ENCODE measurements at regions not wholly inside any gene's neighbourhood (a gene's known extent, or its start where the extent isn't known, plus 50 kb on each side); places are given as distances from the start of the nearest gene placed in this dataset.

DNA sequence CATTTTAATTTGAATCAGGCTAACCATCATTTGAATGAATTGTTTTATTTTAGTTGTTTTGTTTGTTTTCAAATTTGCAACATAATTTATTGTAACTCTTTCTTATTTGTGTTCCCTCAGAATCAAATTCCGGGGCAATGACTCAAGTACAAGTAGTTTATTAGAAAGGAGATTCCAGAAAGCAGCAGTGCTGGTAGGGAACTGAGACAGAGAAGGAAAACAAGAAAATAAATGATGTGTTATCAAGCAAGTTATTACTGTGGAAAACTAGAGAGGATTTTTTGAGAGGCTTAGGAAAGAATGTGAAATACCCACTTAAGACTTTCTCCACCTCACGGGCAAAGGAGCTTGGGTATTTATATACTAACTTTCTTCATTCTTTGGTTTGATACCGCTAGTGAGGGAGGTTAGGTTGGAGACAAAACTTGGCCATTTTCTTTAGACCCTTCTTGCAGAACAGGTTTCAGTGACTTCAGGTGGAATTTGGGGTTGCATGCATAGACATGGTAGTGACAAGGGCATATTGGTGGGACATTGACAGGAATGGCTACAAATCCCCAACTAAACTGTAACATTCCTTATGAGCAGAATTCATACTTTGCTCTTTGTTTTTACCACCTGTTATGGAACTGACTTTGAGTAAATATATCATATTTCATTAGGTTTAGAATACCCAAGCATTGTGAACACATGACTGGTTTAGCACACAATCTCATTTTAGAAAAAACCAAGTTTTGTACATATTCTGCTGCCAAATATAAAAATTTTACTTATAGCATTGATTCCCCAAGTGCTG, 254.3 kb downstream of the ZBBX start (continued):
- TF ChIP-seq, protein P1, sequence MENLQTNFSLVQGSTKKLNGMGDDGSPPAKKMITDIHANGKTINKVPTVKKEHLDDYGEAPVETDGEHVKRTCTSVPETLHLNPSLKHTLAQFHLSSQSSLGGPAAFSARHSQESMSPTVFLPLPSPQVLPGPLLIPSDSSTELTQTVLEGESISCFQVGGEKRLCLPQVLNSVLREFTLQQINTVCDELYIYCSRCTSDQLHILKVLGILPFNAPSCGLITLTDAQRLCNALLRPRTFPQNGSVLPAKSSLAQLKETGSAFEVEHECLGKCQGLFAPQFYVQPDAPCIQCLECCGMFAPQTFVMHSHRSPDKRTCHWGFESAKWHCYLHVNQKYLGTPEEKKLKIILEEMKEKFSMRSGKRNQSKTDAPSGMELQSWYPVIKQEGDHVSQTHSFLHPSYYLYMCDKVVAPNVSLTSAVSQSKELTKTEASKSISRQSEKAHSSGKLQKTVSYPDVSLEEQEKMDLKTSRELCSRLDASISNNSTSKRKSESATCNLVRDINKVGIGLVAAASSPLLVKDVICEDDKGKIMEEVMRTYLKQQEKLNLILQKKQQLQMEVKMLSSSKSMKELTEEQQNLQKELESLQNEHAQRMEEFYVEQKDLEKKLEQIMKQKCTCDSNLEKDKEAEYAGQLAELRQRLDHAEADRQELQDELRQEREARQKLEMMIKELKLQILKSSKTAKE (CRISPR knock-in tag; IDR thresholded peaks at IDR 0.05; ENCODE audit: borderline replicate concordance): no peak
- TF ChIP-seq, protein P2, sequence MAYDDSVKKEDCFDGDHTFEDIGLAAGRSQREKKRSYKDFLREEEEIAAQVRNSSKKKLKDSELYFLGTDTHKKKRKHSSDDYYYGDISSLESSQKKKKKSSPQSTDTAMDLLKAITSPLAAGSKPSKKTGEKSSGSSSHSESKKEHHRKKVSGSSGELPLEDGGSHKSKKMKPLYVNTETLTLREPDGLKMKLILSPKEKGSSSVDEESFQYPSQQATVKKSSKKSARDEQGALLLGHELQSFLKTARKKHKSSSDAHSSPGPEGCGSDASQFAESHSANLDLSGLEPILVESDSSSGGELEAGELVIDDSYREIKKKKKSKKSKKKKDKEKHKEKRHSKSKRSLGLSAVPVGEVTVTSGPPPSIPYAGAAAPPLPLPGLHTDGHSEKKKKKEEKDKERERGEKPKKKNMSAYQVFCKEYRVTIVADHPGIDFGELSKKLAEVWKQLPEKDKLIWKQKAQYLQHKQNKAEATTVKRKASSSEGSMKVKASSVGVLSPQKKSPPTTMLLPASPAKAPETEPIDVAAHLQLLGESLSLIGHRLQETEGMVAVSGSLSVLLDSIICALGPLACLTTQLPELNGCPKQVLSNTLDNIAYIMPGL (CRISPR knock-in tag; IDR thresholded peaks at IDR 0.05; ENCODE audit: borderline replicate concordance in 1 of 2, low read depth in 1 of 2): no peak
- TF ChIP-seq, protein P3, sequence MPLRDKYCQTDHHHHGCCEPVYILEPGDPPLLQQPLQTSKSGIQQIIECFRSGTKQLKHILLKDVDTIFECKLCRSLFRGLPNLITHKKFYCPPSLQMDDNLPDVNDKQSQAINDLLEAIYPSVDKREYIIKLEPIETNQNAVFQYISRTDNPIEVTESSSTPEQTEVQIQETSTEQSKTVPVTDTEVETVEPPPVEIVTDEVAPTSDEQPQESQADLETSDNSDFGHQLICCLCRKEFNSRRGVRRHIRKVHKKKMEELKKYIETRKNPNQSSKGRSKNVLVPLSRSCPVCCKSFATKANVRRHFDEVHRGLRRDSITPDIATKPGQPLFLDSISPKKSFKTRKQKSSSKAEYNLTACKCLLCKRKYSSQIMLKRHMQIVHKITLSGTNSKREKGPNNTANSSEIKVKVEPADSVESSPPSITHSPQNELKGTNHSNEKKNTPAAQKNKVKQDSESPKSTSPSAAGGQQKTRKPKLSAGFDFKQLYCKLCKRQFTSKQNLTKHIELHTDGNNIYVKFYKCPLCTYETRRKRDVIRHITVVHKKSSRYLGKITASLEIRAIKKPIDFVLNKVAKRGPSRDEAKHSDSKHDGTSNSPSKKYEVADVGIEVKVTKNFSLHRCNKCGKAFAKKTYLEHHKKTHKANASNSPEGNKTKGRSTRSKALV (CRISPR knock-in tag; IDR thresholded peaks at IDR 0.05): no peak

DNA sequence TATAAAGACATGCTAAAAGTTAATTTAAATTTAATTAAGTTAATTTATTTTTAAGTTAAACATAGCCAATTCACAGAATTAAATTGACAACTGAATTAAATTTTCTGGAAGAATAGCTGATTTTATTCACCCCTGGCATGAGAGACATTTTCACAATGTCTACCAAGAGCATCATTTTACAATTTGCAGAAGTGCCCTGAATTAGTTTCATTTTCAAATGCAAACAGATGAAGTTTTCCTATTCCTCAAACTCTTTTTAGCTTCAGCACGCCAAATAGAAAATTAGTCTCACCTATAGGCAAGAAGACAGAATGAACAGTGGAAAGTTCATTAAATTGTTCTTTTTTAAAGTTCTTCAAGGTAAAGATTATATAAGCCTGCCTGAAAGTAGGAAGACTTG, 259.3 kb downstream of the ZBBX start:
- 6% methylated on average over 1 of the region's 1 CpG for WGBS (ENCODE audit: low lambda C conversion rate)
- Histone ChIP-seq H3K4me3 (replicated peaks in 1 of 3; ENCODE audit: insufficient read depth in 1 of 3, low read depth in 2 of 3, low read length in 3 of 3) (no peak overlapping the region), H3K27ac (ENCODE audit: extremely low read length, insufficient read depth, low read length) (no peak overlapping the region), H3K79me2 (ENCODE audit: insufficient read depth, low read length) (no peaks in the 10 kb centered on the region), H4K20me1 (ENCODE audit: insufficient read depth, low read length) (no peaks in the 10 kb centered on the region), H3K9me3 (ENCODE audit: low read length) (no peaks in the 10 kb centered on the region), H3K4me2 (ENCODE audit: low read depth, low read length) (no peak overlapping the region), H3K36me3 (replicated peaks in 1 of 2; ENCODE audit: control insufficient read depth in 1 of 2, insufficient read depth in 2 of 2, low read length in 2 of 2) (no peaks in the 10 kb centered on the region), H3K4me1 (ENCODE audit: insufficient read depth, low read length) (no peaks in the 10 kb centered on the region), H3K9ac (ENCODE audit: insufficient read depth, low read depth, low read length) (no peak overlapping the region), H3K27me3 (ENCODE audit: control insufficient read depth in 1 of 2, insufficient read depth in 2 of 2, low read length in 2 of 2) (no peaks in the 10 kb centered on the region), H2AFZ (ENCODE audit: low read length) (no peak overlapping the region)
- intact Hi-C loops (cut with micrococcal nuclease; ENCODE audit: unreplicated experiment) (no loop called here), in situ Hi-C loops (cut with HindIII; ENCODE audit: extremely low pct_ligation_motif_present, low pct_unique_long_range_greater_than_20kb) (no loop called here)
- CTCF ChIA-PET (ENCODE audit: low intra/inter-chr PET ratio, low total read pairs): no interaction called here
- POLR2A ChIA-PET: no interaction called here
- no peak for DNase-seq (ENCODE audit: low spot score)
- no peak for FAIRE-seq
- ATAC-seq: no peak
- TF ChIP-seq ZFP82 (CRISPR knock-in tag; IDR thresholded peaks at IDR 0.05; ENCODE audit: borderline replicate concordance): no peak
- TF ChIP-seq, protein P4, sequence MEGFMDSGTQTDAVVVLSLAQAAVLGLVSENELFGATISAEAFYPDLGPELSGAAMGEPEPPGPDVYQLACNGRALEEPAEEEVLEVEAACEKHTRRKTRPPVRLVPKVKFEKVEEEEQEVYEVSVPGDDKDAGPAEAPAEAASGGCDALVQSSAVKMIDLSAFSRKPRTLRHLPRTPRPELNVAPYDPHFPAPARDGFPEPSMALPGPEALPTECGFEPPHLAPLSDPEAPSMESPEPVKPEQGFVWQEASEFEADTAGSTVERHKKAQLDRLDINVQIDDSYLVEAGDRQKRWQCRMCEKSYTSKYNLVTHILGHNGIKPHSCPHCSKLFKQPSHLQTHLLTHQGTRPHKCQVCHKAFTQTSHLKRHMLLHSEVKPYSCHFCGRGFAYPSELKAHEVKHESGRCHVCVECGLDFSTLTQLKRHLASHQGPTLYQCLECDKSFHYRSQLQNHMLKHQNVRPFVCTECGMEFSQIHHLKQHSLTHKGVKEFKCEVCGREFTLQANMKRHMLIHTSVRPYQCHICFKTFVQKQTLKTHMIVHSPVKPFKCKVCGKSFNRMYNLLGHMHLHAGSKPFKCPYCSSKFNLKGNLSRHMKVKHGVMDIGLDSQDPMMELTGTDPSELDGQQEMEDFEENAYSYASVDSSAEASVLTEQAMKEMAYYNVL (CRISPR knock-in tag; IDR thresholded peaks at IDR 0.05; ENCODE audit: borderline replicate concordance): no peak
- TF ChIP-seq, protein P5, sequence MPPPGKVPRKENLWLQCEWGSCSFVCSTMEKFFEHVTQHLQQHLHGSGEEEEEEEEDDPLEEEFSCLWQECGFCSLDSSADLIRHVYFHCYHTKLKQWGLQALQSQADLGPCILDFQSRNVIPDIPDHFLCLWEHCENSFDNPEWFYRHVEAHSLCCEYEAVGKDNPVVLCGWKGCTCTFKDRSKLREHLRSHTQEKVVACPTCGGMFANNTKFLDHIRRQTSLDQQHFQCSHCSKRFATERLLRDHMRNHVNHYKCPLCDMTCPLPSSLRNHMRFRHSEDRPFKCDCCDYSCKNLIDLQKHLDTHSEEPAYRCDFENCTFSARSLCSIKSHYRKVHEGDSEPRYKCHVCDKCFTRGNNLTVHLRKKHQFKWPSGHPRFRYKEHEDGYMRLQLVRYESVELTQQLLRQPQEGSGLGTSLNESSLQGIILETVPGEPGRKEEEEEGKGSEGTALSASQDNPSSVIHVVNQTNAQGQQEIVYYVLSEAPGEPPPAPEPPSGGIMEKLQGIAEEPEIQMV (CRISPR knock-in tag; IDR thresholded peaks at IDR 0.05; ENCODE audit: low read depth): no peak
- TF ChIP-seq, protein P6, sequence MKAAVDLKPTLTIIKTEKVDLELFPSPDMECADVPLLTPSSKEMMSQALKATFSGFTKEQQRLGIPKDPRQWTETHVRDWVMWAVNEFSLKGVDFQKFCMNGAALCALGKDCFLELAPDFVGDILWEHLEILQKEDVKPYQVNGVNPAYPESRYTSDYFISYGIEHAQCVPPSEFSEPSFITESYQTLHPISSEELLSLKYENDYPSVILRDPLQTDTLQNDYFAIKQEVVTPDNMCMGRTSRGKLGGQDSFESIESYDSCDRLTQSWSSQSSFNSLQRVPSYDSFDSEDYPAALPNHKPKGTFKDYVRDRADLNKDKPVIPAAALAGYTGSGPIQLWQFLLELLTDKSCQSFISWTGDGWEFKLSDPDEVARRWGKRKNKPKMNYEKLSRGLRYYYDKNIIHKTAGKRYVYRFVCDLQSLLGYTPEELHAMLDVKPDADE (CRISPR knock-in tag; IDR thresholded peaks at IDR 0.05): no peak
- no TSS peak for BruUV-seq (replicated peaks)

All from HepG2 (cell line).